H1 (cell line): ENCODE measurements at regions not wholly inside any gene's neighbourhood (a gene's known extent, or its start where the extent isn't known, plus 50 kb on each side); places are given as distances from the start of the nearest gene placed in this dataset.

Experiments used
- CTCF ChIA-PET: fragments of 300-600 bp; sonication (Branson Sonifier 250); formaldehyde crosslinking; loops from one replicate; lab custom pipeline; 2021; ENCODE audit not compliant: partially characterized antibody; lab: Charles Lee
- POLR2A ChIA-PET: fragments of 300-600 bp; sonication (Branson Sonifier 250); formaldehyde crosslinking; loops from one replicate; lab custom pipeline; 2021; ENCODE audit warnings: inconsistent platforms; ENCODE audit not compliant: partially characterized antibody; lab: Charles Lee
- DNase-seq, 2 experiments: peaks; one replicate each; pipeline versions ENCODE4 v3.0.0 to v3.0.0-alpha.2; 2010 to 2022; ENCODE audit warnings: low spot score in 2 of 2, low read depth in 1 of 2, mixed read lengths in 1 of 2
- FAIRE-seq: peaks from 2 replicates; lab custom pipeline; 2011; peaks lifted over from hg19 to GRCh38; lab: Jason Lieb, UNC
- H2AFZ ChIP-seq: 2 replicates; pipeline ENCODE4 v1.8.1; 2012; ENCODE audit warnings: low read length, inconsistent platforms
- H2AK5ac ChIP-seq: 2 replicates; pipeline ENCODE4 v1.6.1; 2013; ENCODE audit warnings: low read depth, low read length
- H2BK120ac ChIP-seq: replicated peaks from 2 replicates; pipeline ENCODE3; 2013; ENCODE audit warnings: low read depth, low read length, inconsistent platforms
- H2BK12ac ChIP-seq: 2 replicates; pipeline ENCODE4 v1.6.1; 2013; ENCODE audit warnings: low read depth, low read length
- H2BK15ac ChIP-seq: 2 replicates; pipeline ENCODE4 v1.6.1; 2013; ENCODE audit warnings: low read length
- H2BK20ac ChIP-seq: 2 replicates; pipeline ENCODE4 v1.6.1; 2013; ENCODE audit warnings: low read length
- H2BK5ac ChIP-seq: 2 replicates; pipeline ENCODE4 v1.6.1; 2013; ENCODE audit warnings: low read depth, low read length
- H3K14ac ChIP-seq: 2 replicates; pipeline ENCODE4 v1.6.1; 2013; ENCODE audit warnings: inconsistent platforms; ENCODE audit not compliant: insufficient read length
- H3K18ac ChIP-seq: 2 replicates; pipeline ENCODE4 v1.6.1; 2013; ENCODE audit warnings: low read length; ENCODE audit errors: extremely low read depth
- H3K23ac ChIP-seq: 2 replicates; pipeline ENCODE4 v1.6.1; 2013; ENCODE audit warnings: inconsistent platforms; ENCODE audit not compliant: insufficient read length
- H3K23me2 ChIP-seq: 2 replicates; pipeline ENCODE4 v1.6.1; 2013; ENCODE audit warnings: low read depth, low read length
- H3K27ac ChIP-seq: 2 replicates; pipeline ENCODE4 v1.6.1; 2011; ENCODE audit warnings: low read depth, low read length, inconsistent platforms
- H3K27me3 ChIP-seq, 4 experiments: replicated peaks in 1 of 4; 1 replicate in 1 of 4; 2 replicates in 3 of 4; pipeline versions ENCODE4 v1.6.1 to v1.8.1; 2011 to 2013; ENCODE audit warnings: low read length in 3 of 4, mild to moderate bottlenecking in 3 of 4, inconsistent platforms in 2 of 4, mixed read lengths in 2 of 4, moderate library complexity in 1 of 4; ENCODE audit not compliant: control insufficient read depth in 3 of 4, insufficient read depth in 3 of 4; ENCODE audit errors: extremely low read depth in 1 of 4
- H3K36me3 ChIP-seq, 4 experiments: 2 replicates each; pipeline versions ENCODE4 v1.6.1 to v1.8.1; 2011 to 2013; ENCODE audit warnings: mild to moderate bottlenecking in 4 of 4, low read length in 3 of 4, moderate library complexity in 2 of 4, control low read depth in 1 of 4, inconsistent platforms in 1 of 4; ENCODE audit not compliant: insufficient read depth in 4 of 4, control insufficient read depth in 2 of 4
- H3K4ac ChIP-seq: replicated peaks from 2 replicates; pipeline ENCODE3; 2013; ENCODE audit warnings: low read length, low read depth, mixed read lengths, inconsistent platforms; ENCODE audit not compliant: insufficient read length
- H3K4me1 ChIP-seq, 4 experiments: replicated peaks in 1 of 4; 1 replicate in 1 of 4; 2 replicates in 3 of 4; pipeline versions ENCODE4 v1.6.1 to v1.8.1; 2011 to 2013; ENCODE audit warnings: low read length in 3 of 4, inconsistent platforms in 2 of 4, mixed read lengths in 1 of 4; ENCODE audit not compliant: insufficient read depth in 4 of 4, control insufficient read depth in 3 of 4
- H3K4me2 ChIP-seq, 2 experiments: 2 replicates each; pipeline versions ENCODE4 v1.6.1 to v1.8.1; 2011 to 2013; ENCODE audit warnings: low read depth in 2 of 2, low read length in 2 of 2, control low read depth in 1 of 2, inconsistent platforms in 1 of 2, mild to moderate bottlenecking in 1 of 2; ENCODE audit not compliant: insufficient read depth in 1 of 2
- H3K4me3 ChIP-seq, 4 experiments: fragments of 200-600, 300-600 bp in 1 of 4; sonication (generic), shearing (Covaris generic), sonication (Bioruptor Twin) in 1 of 4; 2 replicates each; pipeline versions ENCODE4 v1.5.1 to v1.8.1; 2011 to 2016; ENCODE audit warnings: low read length in 4 of 4, low read depth in 3 of 4, control low read depth in 2 of 4, inconsistent platforms in 2 of 4, mild to moderate bottlenecking in 2 of 4, mixed read lengths in 1 of 4, moderate library complexity in 1 of 4; ENCODE audit not compliant: insufficient read depth in 2 of 4; ENCODE audit errors: extremely low read depth in 1 of 4
- H3K56ac ChIP-seq: replicated peaks from 2 replicates; pipeline ENCODE3; 2013; ENCODE audit warnings: low read depth, mild to moderate bottlenecking, mixed read lengths, low read length, inconsistent platforms; ENCODE audit not compliant: insufficient read length
- H3K79me1 ChIP-seq: 2 replicates; pipeline ENCODE4 v1.6.1; 2013; ENCODE audit warnings: low read depth, low read length, control low read depth
- H3K79me2 ChIP-seq, 2 experiments: 2 replicates each; pipeline versions ENCODE4 v1.6.1 to v1.8.1; 2012 to 2013; ENCODE audit warnings: low read length in 2 of 2, mild to moderate bottlenecking in 2 of 2, inconsistent platforms in 1 of 2; ENCODE audit not compliant: insufficient read depth in 2 of 2, control insufficient read depth in 1 of 2
- H3K9ac ChIP-seq, 4 experiments: replicated peaks in 1 of 4; 1 replicate in 1 of 4; 2 replicates in 3 of 4; pipeline versions ENCODE4 v1.6.1 to v1.8.1; 2011 to 2013; ENCODE audit warnings: low read depth in 3 of 4, low read length in 3 of 4, control low read depth in 2 of 4, mild to moderate bottlenecking in 2 of 4, moderate library complexity in 2 of 4, inconsistent platforms in 1 of 4; ENCODE audit errors: extremely low read depth in 1 of 4
- H3K9me3 ChIP-seq, 2 experiments: 2 replicates each; pipeline versions ENCODE4 v1.6.1 to v1.8.1; 2012 to 2013; ENCODE audit warnings: mild to moderate bottlenecking in 2 of 2, moderate library complexity in 2 of 2, control low read depth in 1 of 2, inconsistent platforms in 1 of 2, low read depth in 1 of 2, low read length in 1 of 2, mixed read lengths in 1 of 2; ENCODE audit not compliant: insufficient read depth in 2 of 2
- H4K20me1 ChIP-seq, 2 experiments: replicated peaks in 1 of 2; 2 replicates each; pipeline versions ENCODE3 to v1.8.1; 2011 to 2013; ENCODE audit warnings: inconsistent platforms in 2 of 2, low read length in 2 of 2, mild to moderate bottlenecking in 1 of 2; ENCODE audit not compliant: insufficient read depth in 2 of 2, control insufficient read depth in 1 of 2
- H4K5ac ChIP-seq: 2 replicates; pipeline ENCODE4 v1.6.1; 2013; ENCODE audit warnings: low read length, low read depth, mixed read lengths, inconsistent platforms; ENCODE audit not compliant: insufficient read length
- H4K8ac ChIP-seq: 2 replicates; pipeline ENCODE4 v1.8.0; 2013; ENCODE audit warnings: mild to moderate bottlenecking, moderate library complexity, low read length, inconsistent platforms; ENCODE audit not compliant: insufficient read depth; ENCODE audit errors: extremely low read depth
- H4K91ac ChIP-seq: replicated peaks from 2 replicates; pipeline ENCODE3; 2013; ENCODE audit warnings: low read length, mixed read lengths, inconsistent platforms; ENCODE audit not compliant: insufficient read length
- BACH1 ChIP-seq: IDR thresholded peaks from 2 replicates; pipeline ENCODE4 v1.6.1; 2012; ENCODE audit warnings: low read length, improper control_type of control experiment
- BCL11A ChIP-seq, 2 experiments: IDR thresholded peaks; one replicate each; pipeline ENCODE4 v1.6.1; 2011; ENCODE audit warnings: low read depth in 2 of 2, low read length in 2 of 2, mild to moderate bottlenecking in 2 of 2
- CBX5 ChIP-seq: fragments of 300-800, 300-1000 bp; sonication (generic); IDR thresholded peaks from 2 replicates; pipeline ENCODE4 v1.7.1; 2016; ENCODE audit warnings: antibody characterized with exemption, low read length, low read depth
- CEBPB ChIP-seq: IDR thresholded peaks from 2 replicates; pipeline ENCODE4 v1.6.1; 2012; ENCODE audit warnings: low read depth, low read length
- EP300 ChIP-seq, 2 experiments: IDR thresholded peaks; 1 replicate in 1 of 2; 2 replicates in 1 of 2; pipeline ENCODE4 v1.6.1; 2011 to 2012; ENCODE audit warnings: low read depth in 2 of 2, low read length in 2 of 2, mild to moderate bottlenecking in 2 of 2, borderline replicate concordance in 1 of 2, inconsistent platforms in 1 of 2, moderate library complexity in 1 of 2
- KDM1A ChIP-seq: fragments of 200-600, 300-600 bp; sonication (generic); IDR thresholded peaks from 2 replicates; pipeline ENCODE4 v1.7.1; 2016; ENCODE audit warnings: mild to moderate bottlenecking, low read length, borderline replicate concordance
- KDM5A ChIP-seq: fragments of 200-600 bp; IDR thresholded peaks from 2 replicates; pipeline ENCODE4 v1.7.1; 2012; ENCODE audit warnings: mild to moderate bottlenecking, low read length, inconsistent platforms, mixed read lengths
- NRF1 ChIP-seq: IDR thresholded peaks from 2 replicates; pipeline ENCODE4 v1.6.1; 2011; ENCODE audit warnings: mild to moderate bottlenecking, low read depth, low read length, improper control_type of control experiment
- POLR2A ChIP-seq, 2 experiments: IDR thresholded peaks; 1 replicate in 1 of 2; 2 replicates in 1 of 2; pipeline ENCODE4 v1.6.1; 2011; ENCODE audit warnings: low read depth in 2 of 2, low read length in 2 of 2, mild to moderate bottlenecking in 2 of 2; ENCODE audit errors: control extremely low read depth in 1 of 2
- POLR2AphosphoS5 ChIP-seq: IDR thresholded peaks from 2 replicates; pipeline ENCODE4 v1.6.1; 2011; ENCODE audit warnings: low read depth, low read length
- SIX5 ChIP-seq: IDR thresholded peaks from 2 replicates; pipeline ENCODE4 v1.6.1; 2011; ENCODE audit warnings: mild to moderate bottlenecking, low read depth, low read length
- TAF1 ChIP-seq: IDR thresholded peaks from 2 replicates; pipeline ENCODE4 v1.6.1; 2011; ENCODE audit warnings: mild to moderate bottlenecking, low read depth, low read length
- YY1 ChIP-seq: IDR thresholded peaks from 2 replicates; pipeline ENCODE4 v1.6.1; 2011; ENCODE audit warnings: low read depth, mild to moderate bottlenecking, low read length
- TF ChIP-seq, protein P1 (sequence below): IDR thresholded peaks from 2 replicates; pipeline ENCODE4 v1.6.1; 2011; ENCODE audit warnings: low read depth, mild to moderate bottlenecking, low read length; ENCODE audit not compliant: insufficient read depth

DNA sequence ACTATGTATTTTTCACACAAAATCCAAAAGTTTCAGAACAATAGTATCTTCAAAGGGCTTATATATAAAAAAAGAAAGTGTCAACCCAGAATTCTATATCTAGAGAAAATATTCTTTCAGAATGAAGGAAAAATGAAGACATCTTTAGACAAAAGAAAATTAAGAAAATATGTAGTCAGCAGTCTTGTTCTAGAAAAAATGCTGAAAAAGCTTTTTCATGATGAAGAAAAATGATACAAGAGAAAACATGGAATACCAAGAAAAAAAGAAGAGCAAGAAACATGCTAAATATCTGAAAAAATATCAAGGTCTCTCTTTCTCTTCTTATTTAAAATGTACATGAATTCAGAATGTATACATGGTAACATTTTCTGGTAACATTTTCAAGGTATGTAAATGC, 816.8 kb upstream of the FAT3 start:
- H4K91ac ChIP-seq, result no peak overlapping the region
- no peaks in the 10 kb centered on the region for H3K27me3 ChIP-seq
- no peak overlapping the region for H2BK20ac ChIP-seq
- H3K23ac ChIP-seq, result no peak overlapping the region
- no peaks in the 10 kb centered on the region for H3K9me3 ChIP-seq
- H3K79me1 ChIP-seq, result no peaks in the 10 kb centered on the region
- H3K18ac ChIP-seq, result no peak overlapping the region
- POLR2A ChIA-PET, result no interaction called here
- H4K5ac ChIP-seq, result no peak overlapping the region
- H3K9ac ChIP-seq, result no peak overlapping the region
- no peak overlapping the region for H2AK5ac ChIP-seq
- no peaks in the 10 kb centered on the region for H3K4me1 ChIP-seq
- H2AFZ ChIP-seq, result no peak overlapping the region
- no peak overlapping the region for H2BK120ac ChIP-seq
- DNase-seq (no peak), FAIRE-seq (no peak)
- no peak overlapping the region for H3K14ac ChIP-seq
- TF ChIP-seq POLR2A (IDR thresholded peaks at IDR 0.05; ENCODE audit: control extremely low read depth in 1 of 2, low read depth in 2 of 2, low read length in 2 of 2) (no peak), CBX5 (no peak), POLR2AphosphoS5 (no peak), EP300 (IDR thresholded peaks at IDR 0.05; ENCODE audit: borderline replicate concordance in 1 of 2, low read depth in 2 of 2, low read length in 2 of 2) (no peak), BCL11A (IDR thresholded peaks at IDR 0.05; ENCODE audit: low read depth in 2 of 2, low read length in 2 of 2) (no peak), TAF1 (no peak), NRF1 (no peak), YY1 (no peak), KDM5A (no peak), BACH1 (no peak), SIX5 (no peak), CEBPB (no peak), KDM1A (no peak)
- TF ChIP-seq, protein P1, sequence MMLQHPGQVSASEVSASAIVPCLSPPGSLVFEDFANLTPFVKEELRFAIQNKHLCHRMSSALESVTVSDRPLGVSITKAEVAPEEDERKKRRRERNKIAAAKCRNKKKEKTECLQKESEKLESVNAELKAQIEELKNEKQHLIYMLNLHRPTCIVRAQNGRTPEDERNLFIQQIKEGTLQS, result no peak
- H3K23me2 ChIP-seq, result no peaks in the 10 kb centered on the region
- H2BK15ac ChIP-seq, result no peak overlapping the region
- no peaks in the 10 kb centered on the region for H3K79me2 ChIP-seq
- CTCF ChIA-PET, result no interaction called here
- H3K4me3 ChIP-seq, result no peak overlapping the region
- H3K27ac ChIP-seq, result no peak overlapping the region
- H3K56ac ChIP-seq, result no peak overlapping the region
- H3K4me2 ChIP-seq, result no peak overlapping the region
- H3K4ac ChIP-seq, result no peak overlapping the region
- H2BK5ac ChIP-seq, result no peak overlapping the region
- no peaks in the 10 kb centered on the region for H3K36me3 ChIP-seq
- no peak overlapping the region for H2BK12ac ChIP-seq
- H4K20me1 ChIP-seq, result no peaks in the 10 kb centered on the region
- no peak overlapping the region for H4K8ac ChIP-seq
